Hepatocyte (in vitro differentiated cells): ENCODE measurements at regions not wholly inside any gene's neighbourhood (a gene's known extent, or its start where the extent isn't known, plus 50 kb on each side); places are given as distances from the start of the nearest gene placed in this dataset.

ENCODE experiments used
- DNase-seq: peaks from one replicate; pipeline ENCODE4 v3.0.0-alpha.2; 2016; ENCODE audit warnings: low spot score
- H2AFZ ChIP-seq: fragments of 200-600 bp; sonication (generic); 2 replicates; pipeline ENCODE4 v1.6.0; 2016; ENCODE audit warnings: antibody characterized with exemption, mild to moderate bottlenecking
- H3K27ac ChIP-seq: fragments of 200-600 bp; sonication (generic); 2 replicates; pipeline ENCODE4 v1.5.1; 2016; ENCODE audit warnings: mild to moderate bottlenecking
- H3K27me3 ChIP-seq: fragments of 200-600 bp; sonication (generic); 2 replicates; pipeline ENCODE4 v1.6.1; 2016
- H3K36me3 ChIP-seq: fragments of 200-600 bp; sonication (generic); replicated peaks from 2 replicates; pipeline ENCODE4 v1.5.1; 2016; ENCODE audit warnings: low read depth; ENCODE audit not compliant: insufficient read depth
- H3K4me1 ChIP-seq: fragments of 200-600 bp; sonication (generic); 2 replicates; pipeline ENCODE4 v1.5.1; 2016; ENCODE audit warnings: mild to moderate bottlenecking, moderate library complexity; ENCODE audit not compliant: insufficient read depth
- H3K4me2 ChIP-seq: fragments of 200-600 bp; sonication (generic); 2 replicates; pipeline ENCODE4 v1.6.0; 2016
- H3K4me3 ChIP-seq: fragments of 200-600 bp; sonication (generic); 2 replicates; pipeline ENCODE4 v1.5.1; 2016; ENCODE audit warnings: mild to moderate bottlenecking
- H3K79me2 ChIP-seq: fragments of 200-600 bp; sonication (generic); 2 replicates; pipeline ENCODE4 v1.6.0; 2017; ENCODE audit warnings: mild to moderate bottlenecking
- H3K9me2 ChIP-seq: fragments of 200-600 bp; sonication (generic); replicated peaks from 2 replicates; pipeline ENCODE4 v1.6.0; 2017; ENCODE audit warnings: mild to moderate bottlenecking; ENCODE audit not compliant: insufficient read depth
- H3K9me3 ChIP-seq: fragments of 200-600 bp; sonication (generic); 2 replicates; pipeline ENCODE4 v1.5.1; 2016; ENCODE audit warnings: low read depth, mild to moderate bottlenecking
- H4K20me1 ChIP-seq: fragments of 200-600 bp; sonication (generic); 2 replicates; pipeline ENCODE4 v1.6.0; 2016; ENCODE audit warnings: mild to moderate bottlenecking; ENCODE audit not compliant: insufficient read depth, poor library complexity, severe bottlenecking
- CTCF ChIP-seq: fragments of 200-600 bp; sonication (generic); IDR thresholded peaks from 2 replicates; pipeline ENCODE4 v1.5.1; 2016; ENCODE audit warnings: antibody characterized with exemption, mild to moderate bottlenecking; ENCODE audit not compliant: poor library complexity
- EZH2 ChIP-seq: fragments of 200-600 bp; sonication (generic); IDR thresholded peaks from 2 replicates; pipeline ENCODE4 v1.6.1; 2016; ENCODE audit warnings: antibody characterized with exemption, mild to moderate bottlenecking, borderline replicate concordance
- EZH2phosphoT487 ChIP-seq: fragments of 200-600 bp; sonication (generic); IDR thresholded peaks from one replicate; pipeline ENCODE4 v1.6.1; 2018; ENCODE audit warnings: antibody characterized with exemption, mild to moderate bottlenecking, low read depth, moderate library complexity; ENCODE audit not compliant: unreplicated experiment, severe bottlenecking
- WGBS: methylation state at CpG from one replicate; pipeline ENCODE4 v1.1.6; 2016; ENCODE audit warnings: low lambda C conversion rate; ENCODE audit errors: missing lambda C conversion rate; 5-methylcytosine and 5-hydroxymethylcytosine counted together

GRCh38 chr4:144223661-144224060 is 83.1 kb upstream of the GYPA start:
- no peak for TF ChIP-seq EZH2phosphoT487
- no peak for TF ChIP-seq EZH2
- no peak for TF ChIP-seq CTCF
- H3K9me2 ChIP-seq: no peaks in the 10 kb centered on the region

GRCh38 chr4:144259285-144259684 is 118.8 kb upstream of the GYPA start:
- H3K27me3 ChIP-seq: no peaks in the 10 kb centered on the region
- H3K36me3 ChIP-seq: no peaks in the 10 kb centered on the region
- no peaks in the 10 kb centered on the region for H3K9me2 ChIP-seq
- H3K4me1 ChIP-seq: no peaks in the 10 kb centered on the region
- no peak for DNase-seq
- H4K20me1 ChIP-seq: no peaks in the 10 kb centered on the region
- no peak overlapping the region for H2AFZ ChIP-seq
- H3K79me2 ChIP-seq: no peaks in the 10 kb centered on the region
- H3K9me3 ChIP-seq: no peaks in the 10 kb centered on the region
- H3K4me2 ChIP-seq: no peak overlapping the region
- no peak for TF ChIP-seq EZH2phosphoT487
- no peak for TF ChIP-seq CTCF
- no peak for TF ChIP-seq EZH2
- H3K4me3 ChIP-seq: no peak overlapping the region
- 100% methylated on average over 1 of the region's 1 CpG for WGBS
- H3K27ac ChIP-seq: no peak overlapping the region

More at GRCh38 chr4:144223661-144224060, 83.1 kb upstream of the GYPA start:
- Histone ChIP-seq H2AFZ (no peak overlapping the region), H3K27me3 (no peaks in the 10 kb centered on the region), H3K4me1 (no peaks in the 10 kb centered on the region), H3K27ac (peak overlapping the region; percentile 24), H3K36me3 (no peaks in the 10 kb centered on the region), H3K79me2 (no peaks in the 10 kb centered on the region), H3K4me2 (no peak overlapping the region), H3K4me3 (no peak overlapping the region), H4K20me1 (no peaks in the 10 kb centered on the region), H3K9me3 (no peaks in the 10 kb centered on the region)
- DNase-seq: no peak
- 55% methylated on average over 2 of the region's 2 CpGs for WGBS

GRCh38 chr4:144267084-144267483 is 126.6 kb upstream of the GYPA start:
- H3K79me2 ChIP-seq: no peaks in the 10 kb centered on the region
- 55% methylated on average over 1 of the region's 1 CpG for WGBS
- TF ChIP-seq EZH2: no peak
- TF ChIP-seq CTCF: no peak
- TF ChIP-seq EZH2phosphoT487: no peak
- H3K27ac ChIP-seq: no peak overlapping the region
- no peak overlapping the region for H3K4me2 ChIP-seq
- H3K4me3 ChIP-seq: no peak overlapping the region
- H3K27me3 ChIP-seq: no peaks in the 10 kb centered on the region
- H2AFZ ChIP-seq: no peak overlapping the region
- H3K4me1 ChIP-seq: no peaks in the 10 kb centered on the region
- no peak for DNase-seq
- H4K20me1 ChIP-seq: no peaks in the 10 kb centered on the region
- no peaks in the 10 kb centered on the region for H3K9me3 ChIP-seq
- no peaks in the 10 kb centered on the region for H3K9me2 ChIP-seq
- no peaks in the 10 kb centered on the region for H3K36me3 ChIP-seq

GRCh38 chr4:144280688-144281087 is 140.2 kb upstream of the GYPA start:
- Histone ChIP-seq H3K4me2 (no peak overlapping the region), H3K27ac (no peak overlapping the region), H3K9me2 (no peaks in the 10 kb centered on the region), H3K4me3 (no peak overlapping the region), H3K9me3 (no peaks in the 10 kb centered on the region), H3K27me3 (no peaks in the 10 kb centered on the region), H2AFZ (no peak overlapping the region), H3K79me2 (no peaks in the 10 kb centered on the region), H3K4me1 (no peaks in the 10 kb centered on the region), H4K20me1 (no peaks in the 10 kb centered on the region), H3K36me3 (no peaks in the 10 kb centered on the region)
- DNase-seq: no peak
- TF ChIP-seq CTCF: no peak
- no peak for TF ChIP-seq EZH2phosphoT487
- no peak for TF ChIP-seq EZH2
